GM12865 (cell line): ENCODE measurements at regions not wholly inside any gene's neighbourhood (a gene's known extent, or its start where the extent isn't known, plus 50 kb on each side); places are given as distances from the start of the nearest gene placed in this dataset.

Experiments
- DNase-seq: peaks from one replicate; pipeline ENCODE4 v3.0.0; 2010; ENCODE audit warnings: low read depth
- H3K4me3 ChIP-seq: 2 replicates; pipeline ENCODE4 v1.5.1; 2011; ENCODE audit warnings: mild to moderate bottlenecking, low read depth, low read length, control low read depth
- TF ChIP-seq, protein P1 (sequence below): IDR thresholded peaks from 2 replicates; pipeline ENCODE4 v1.5.1; 2011; ENCODE audit warnings: low read length, control low read depth, low read depth, inconsistent platforms; ENCODE audit not compliant: insufficient read depth; ENCODE audit errors: missing control alignments

DNA sequence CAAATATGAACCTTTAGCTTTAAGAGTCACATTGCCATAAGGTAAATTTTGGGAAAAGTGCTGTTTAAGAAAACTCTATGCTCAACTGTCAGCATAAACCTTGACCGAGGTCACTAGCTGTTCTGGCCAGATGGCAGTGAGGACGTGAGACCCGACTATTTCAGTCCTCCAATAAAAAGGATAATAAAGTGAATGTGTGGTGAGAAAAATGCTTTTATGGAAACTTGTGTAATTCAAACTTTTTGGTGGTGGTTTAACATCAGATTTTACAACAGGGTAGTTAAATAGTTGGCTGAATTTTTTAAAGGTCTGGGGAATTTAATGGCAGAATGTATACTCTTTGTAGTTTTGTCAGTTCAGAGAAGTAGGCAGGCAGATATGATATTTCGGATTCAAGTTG, 391.1 kb downstream of the PMP22 start:
- no peak for DNase-seq
- H3K4me3 ChIP-seq, result no peak overlapping the region
- TF ChIP-seq, protein P1, sequence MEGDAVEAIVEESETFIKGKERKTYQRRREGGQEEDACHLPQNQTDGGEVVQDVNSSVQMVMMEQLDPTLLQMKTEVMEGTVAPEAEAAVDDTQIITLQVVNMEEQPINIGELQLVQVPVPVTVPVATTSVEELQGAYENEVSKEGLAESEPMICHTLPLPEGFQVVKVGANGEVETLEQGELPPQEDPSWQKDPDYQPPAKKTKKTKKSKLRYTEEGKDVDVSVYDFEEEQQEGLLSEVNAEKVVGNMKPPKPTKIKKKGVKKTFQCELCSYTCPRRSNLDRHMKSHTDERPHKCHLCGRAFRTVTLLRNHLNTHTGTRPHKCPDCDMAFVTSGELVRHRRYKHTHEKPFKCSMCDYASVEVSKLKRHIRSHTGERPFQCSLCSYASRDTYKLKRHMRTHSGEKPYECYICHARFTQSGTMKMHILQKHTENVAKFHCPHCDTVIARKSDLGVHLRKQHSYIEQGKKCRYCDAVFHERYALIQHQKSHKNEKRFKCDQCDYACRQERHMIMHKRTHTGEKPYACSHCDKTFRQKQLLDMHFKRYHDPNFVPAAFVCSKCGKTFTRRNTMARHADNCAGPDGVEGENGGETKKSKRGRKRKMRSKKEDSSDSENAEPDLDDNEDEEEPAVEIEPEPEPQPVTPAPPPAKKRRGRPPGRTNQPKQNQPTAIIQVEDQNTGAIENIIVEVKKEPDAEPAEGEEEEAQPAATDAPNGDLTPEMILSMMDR, result no peak

DNA sequence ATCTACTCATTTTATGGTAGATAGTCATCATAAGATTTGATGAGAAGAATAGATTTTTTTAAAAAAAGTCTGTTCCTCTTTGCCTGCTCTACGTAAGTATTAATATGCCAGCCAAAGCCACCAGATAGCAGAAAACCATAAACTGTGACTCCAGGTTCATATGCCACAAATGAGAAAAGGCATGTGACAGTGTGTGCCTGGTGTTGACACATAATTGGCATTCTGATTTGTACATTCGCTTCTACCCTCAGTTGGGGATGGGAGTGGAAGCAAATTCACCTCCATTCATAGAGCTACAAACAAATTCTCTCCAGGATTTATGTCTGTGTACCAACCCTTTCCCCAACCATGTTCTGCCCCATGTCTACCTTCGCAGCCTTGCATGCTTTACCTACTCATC, 391.6 kb downstream of the PMP22 start:
- DNase-seq, result no peak
- no peak overlapping the region for H3K4me3 ChIP-seq
- TF ChIP-seq, protein P1, result no peak

DNA sequence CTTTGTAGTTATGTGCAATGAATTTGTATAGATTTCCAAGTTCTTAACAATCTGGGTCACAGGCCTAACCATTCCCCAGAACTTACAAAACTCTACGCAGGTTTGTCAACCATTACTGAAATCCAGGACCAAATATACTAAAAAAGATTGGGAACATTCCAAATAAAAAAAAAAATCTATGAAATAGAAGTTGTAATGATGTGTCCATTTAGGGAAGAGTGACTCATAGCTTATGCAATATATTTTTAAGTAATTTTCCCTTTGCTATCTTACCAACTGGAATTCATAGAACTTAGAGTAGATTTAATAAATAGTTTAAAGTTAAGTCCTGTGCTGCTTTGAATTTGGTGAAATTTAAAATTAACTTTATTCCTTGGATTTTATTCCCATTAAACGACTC, 393.2 kb downstream of the PMP22 start:
- DNase-seq, result no peak
- no peak overlapping the region for H3K4me3 ChIP-seq
- TF ChIP-seq, protein P1, result no peak

DNA sequence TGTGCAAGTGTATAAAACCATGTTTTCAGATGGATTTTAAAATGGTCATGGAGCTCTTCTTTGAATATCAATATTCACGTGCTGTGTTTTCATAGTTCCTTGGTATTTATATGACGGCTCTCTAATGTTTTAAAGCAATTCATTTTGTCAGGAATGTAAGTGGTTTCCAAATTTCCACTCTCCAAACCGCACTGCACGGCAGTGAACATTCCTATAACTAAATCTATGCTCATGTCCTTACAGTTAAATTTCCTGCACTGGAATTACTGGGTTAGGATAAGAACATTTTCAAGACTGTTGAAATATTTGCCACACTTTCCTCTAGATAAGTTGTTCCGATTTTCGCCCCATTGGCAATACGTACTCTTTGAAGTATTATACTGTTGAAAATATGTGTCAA, 398.9 kb downstream of the PMP22 start:
- TF ChIP-seq, protein P1, result no peak
- DNase-seq, result no peak
- H3K4me3 ChIP-seq, result no peak overlapping the region

DNA sequence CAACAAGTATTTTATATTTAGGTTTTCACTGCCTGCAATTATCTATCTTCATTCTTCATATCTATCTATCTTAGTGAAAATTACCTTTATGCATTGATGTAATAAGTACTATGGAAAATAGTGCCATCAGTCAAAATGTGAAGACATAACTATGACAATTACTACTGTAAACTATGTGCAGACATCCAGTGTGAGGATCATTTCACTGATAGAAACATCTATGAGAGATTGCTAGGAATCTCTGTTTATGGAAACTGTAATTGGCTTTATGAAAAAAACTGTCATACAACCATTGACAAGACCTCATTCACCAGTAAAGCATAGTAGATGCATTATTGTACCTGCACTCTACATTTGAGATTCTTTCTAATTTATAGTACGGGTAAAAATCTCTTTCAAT, 401.0 kb downstream of the PMP22 start:
- no peak for DNase-seq
- TF ChIP-seq, protein P1, result no peak
- H3K4me3 ChIP-seq, result no peak overlapping the region

DNA sequence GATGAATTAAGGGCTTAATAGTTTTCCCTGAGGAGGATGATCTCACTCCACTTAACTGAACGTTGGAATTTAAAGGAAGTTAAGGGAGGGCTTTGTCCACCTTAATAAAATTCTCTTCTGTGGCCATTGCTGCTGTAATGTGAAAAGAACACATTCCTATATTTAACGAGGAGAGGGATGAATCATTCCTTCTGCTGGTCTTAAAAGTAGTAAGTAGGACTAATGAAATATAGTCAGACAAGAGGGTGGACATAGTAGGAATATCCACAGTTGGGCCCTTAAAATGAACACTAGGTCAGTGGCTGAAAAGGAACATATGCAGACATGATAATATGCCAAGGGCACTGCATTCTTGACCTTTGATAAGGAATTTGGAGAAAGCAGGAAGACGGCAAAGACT, 405.6 kb downstream of the PMP22 start:
- no peak for DNase-seq
- H3K4me3 ChIP-seq, result no peak overlapping the region
- TF ChIP-seq, protein P1, result no peak

DNA sequence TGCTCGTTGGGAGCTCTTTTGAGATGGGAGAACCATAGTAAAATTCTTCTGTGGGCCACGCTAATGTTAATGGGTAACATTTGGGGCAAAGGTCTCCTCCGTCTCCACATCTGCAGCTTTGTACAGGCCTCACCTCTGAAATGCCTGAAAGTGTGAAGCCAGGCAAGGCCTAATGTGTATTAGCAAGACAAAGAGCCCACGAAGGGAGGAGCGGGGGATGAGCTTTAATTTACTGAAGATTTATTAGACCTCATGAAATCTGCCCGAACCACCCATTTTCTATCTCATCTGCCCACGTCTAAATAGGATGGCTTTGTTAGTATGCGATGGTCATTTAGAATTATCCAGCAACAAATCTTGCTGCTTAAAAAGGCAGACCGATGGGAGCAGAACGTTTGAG, 408.9 kb downstream of the PMP22 start:
- no peak for DNase-seq
- no peak overlapping the region for H3K4me3 ChIP-seq
- TF ChIP-seq, protein P1, result no peak
